Keratinocyte (primary cell): ENCODE measurements at regions not wholly inside any gene's neighbourhood (a gene's known extent, or its start where the extent isn't known, plus 50 kb on each side); places are given as distances from the start of the nearest gene placed in this dataset.

ENCODE experiments used
- DNase-seq: peaks from one replicate; pipeline ENCODE4 v3.0.0-alpha.2; 2011; ENCODE audit warnings: low read depth, missing footprints, low spot score
- FAIRE-seq: peaks from 2 replicates; lab custom pipeline; 2011; peaks lifted over from hg19 to GRCh38; lab: Jason Lieb, UNC
- H2AFZ ChIP-seq: 2 replicates; pipeline ENCODE4 v1.6.0; 2012; ENCODE audit warnings: low read length, control low read depth, inconsistent platforms; ENCODE audit not compliant: control insufficient read depth
- H3K27ac ChIP-seq: 2 replicates; pipeline ENCODE4 v1.5.1; 2011; ENCODE audit warnings: low read length; ENCODE audit not compliant: control insufficient read depth, insufficient read depth
- H3K27me3 ChIP-seq: 3 replicates; pipeline ENCODE4 v1.6.0; 2011; ENCODE audit warnings: low read length; ENCODE audit not compliant: control insufficient read depth, insufficient read depth; ENCODE audit errors: extremely low read depth
- H3K36me3 ChIP-seq, 2 experiments: 2 replicates in 1 of 2; 3 replicates in 1 of 2; pipeline ENCODE4 v1.5.1; 2011; ENCODE audit warnings: low read length in 2 of 2, mild to moderate bottlenecking in 1 of 2; ENCODE audit not compliant: control insufficient read depth in 2 of 2, insufficient read depth in 2 of 2; ENCODE audit errors: extremely low read depth in 1 of 2
- H3K4me1 ChIP-seq: 3 replicates; pipeline ENCODE4 v1.5.1; 2011; ENCODE audit warnings: low read length; ENCODE audit not compliant: control insufficient read depth, insufficient read depth; ENCODE audit errors: extremely low read depth
- H3K4me2 ChIP-seq: 3 replicates; pipeline ENCODE4 v1.6.0; 2011; ENCODE audit warnings: low read depth, low read length; ENCODE audit not compliant: control insufficient read depth, insufficient read depth; ENCODE audit errors: extremely low read depth
- H3K4me3 ChIP-seq, 3 experiments: fragments of 200-600 bp in 1 of 3; sonication (generic) in 1 of 3; 2 replicates in 2 of 3; 3 replicates in 1 of 3; pipeline ENCODE4 v1.5.1; 2011 to 2016; ENCODE audit warnings: low read length in 3 of 3, mild to moderate bottlenecking in 3 of 3, control low read depth in 2 of 3, inconsistent platforms in 1 of 3, low read depth in 1 of 3, mixed read lengths in 1 of 3, mixed run types in 1 of 3, moderate library complexity in 1 of 3; ENCODE audit not compliant: control insufficient read depth in 2 of 3, insufficient read depth in 2 of 3; ENCODE audit errors: extremely low read depth in 1 of 3
- H3K79me2 ChIP-seq: 2 replicates; pipeline ENCODE4 v1.6.0; 2012; ENCODE audit warnings: low read length; ENCODE audit not compliant: control insufficient read depth, insufficient read depth
- H3K9ac ChIP-seq: 3 replicates; pipeline ENCODE4 v1.6.0; 2011; ENCODE audit warnings: low read length; ENCODE audit not compliant: control insufficient read depth, insufficient read depth; ENCODE audit errors: extremely low read depth
- H3K9me1 ChIP-seq: 3 replicates; pipeline ENCODE4 v1.6.0; 2011; ENCODE audit warnings: low read length; ENCODE audit not compliant: control insufficient read depth, insufficient read depth; ENCODE audit errors: extremely low read depth
- H3K9me3 ChIP-seq: 2 replicates; pipeline ENCODE4 v1.5.1; 2012; ENCODE audit warnings: low read depth, low read length; ENCODE audit not compliant: control insufficient read depth
- H4K20me1 ChIP-seq: 3 replicates; pipeline ENCODE4 v1.6.0; 2011; ENCODE audit warnings: low read length; ENCODE audit not compliant: control insufficient read depth, insufficient read depth; ENCODE audit errors: extremely low read depth
- EZH2 ChIP-seq: IDR thresholded peaks from one replicate; pipeline ENCODE4 v1.6.1; 2012; ENCODE audit warnings: inconsistent platforms, mild to moderate bottlenecking, low read length, moderate library complexity
- dilution Hi-C: fragments of 300-500 bp; cut with MboI; formaldehyde crosslinking; loops from one replicate; pipeline ENCODE4 v1.7.0; 2020; ENCODE audit warnings: low sequenced_read_pairs; ENCODE audit not compliant: extremely low pct_ligation_motif_present
- TF ChIP-seq, protein P1 (sequence below), 3 experiments: IDR thresholded peaks in 1 of 3; conservative IDR thresholded peaks in 1 of 3; optimal IDR thresholded peaks in 1 of 3; 2 replicates in 2 of 3; 3 replicates in 1 of 3; pipeline versions ENCODE3 to v1.5.1; 2011; ENCODE audit warnings: low read length in 3 of 3, mild to moderate bottlenecking in 3 of 3, moderate library complexity in 2 of 3, control low read depth in 1 of 3, inconsistent platforms in 1 of 3; ENCODE audit not compliant: insufficient read depth in 2 of 3; ENCODE audit errors: extremely low read depth in 1 of 3

DNA sequence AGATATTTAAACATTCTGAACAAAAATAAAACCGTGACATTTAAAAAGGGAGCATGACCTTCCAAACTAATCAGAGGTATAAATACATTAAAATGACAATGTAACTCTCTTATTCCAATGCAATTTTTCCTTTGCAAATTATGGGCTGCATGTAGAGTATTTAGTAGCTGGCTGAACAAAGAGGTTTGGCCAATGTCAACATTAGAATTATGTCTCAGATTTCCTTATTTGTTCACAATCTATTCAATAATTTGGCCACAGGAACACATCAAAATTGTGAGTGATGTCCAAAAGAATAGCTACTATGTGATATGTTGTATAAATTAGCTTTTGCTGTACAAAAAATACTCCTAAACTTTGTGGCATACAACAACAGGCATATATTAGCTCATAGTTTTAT is 580.0 kb upstream of the MARCKS start:
- no peak overlapping the region for H3K4me3 ChIP-seq
- no peak overlapping the region for H3K27ac ChIP-seq
- no peaks in the 10 kb centered on the region for H3K9me1 ChIP-seq
- DNase-seq (no peak), FAIRE-seq (no peak)
- H3K9me3 ChIP-seq = no peaks in the 10 kb centered on the region
- TF ChIP-seq EZH2 = no peak
- TF ChIP-seq, protein P1, sequence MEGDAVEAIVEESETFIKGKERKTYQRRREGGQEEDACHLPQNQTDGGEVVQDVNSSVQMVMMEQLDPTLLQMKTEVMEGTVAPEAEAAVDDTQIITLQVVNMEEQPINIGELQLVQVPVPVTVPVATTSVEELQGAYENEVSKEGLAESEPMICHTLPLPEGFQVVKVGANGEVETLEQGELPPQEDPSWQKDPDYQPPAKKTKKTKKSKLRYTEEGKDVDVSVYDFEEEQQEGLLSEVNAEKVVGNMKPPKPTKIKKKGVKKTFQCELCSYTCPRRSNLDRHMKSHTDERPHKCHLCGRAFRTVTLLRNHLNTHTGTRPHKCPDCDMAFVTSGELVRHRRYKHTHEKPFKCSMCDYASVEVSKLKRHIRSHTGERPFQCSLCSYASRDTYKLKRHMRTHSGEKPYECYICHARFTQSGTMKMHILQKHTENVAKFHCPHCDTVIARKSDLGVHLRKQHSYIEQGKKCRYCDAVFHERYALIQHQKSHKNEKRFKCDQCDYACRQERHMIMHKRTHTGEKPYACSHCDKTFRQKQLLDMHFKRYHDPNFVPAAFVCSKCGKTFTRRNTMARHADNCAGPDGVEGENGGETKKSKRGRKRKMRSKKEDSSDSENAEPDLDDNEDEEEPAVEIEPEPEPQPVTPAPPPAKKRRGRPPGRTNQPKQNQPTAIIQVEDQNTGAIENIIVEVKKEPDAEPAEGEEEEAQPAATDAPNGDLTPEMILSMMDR (optimal IDR thresholded peaks at IDR 0.05 in 1 of 3, IDR thresholded peaks at IDR 0.05 in 1 of 3, conservative IDR thresholded peaks at IDR 0.05 in 1 of 3; ENCODE audit: extremely low read depth in 1 of 3, insufficient read depth in 2 of 3, low read length in 3 of 3) = no peak
- no peak overlapping the region for H3K9ac ChIP-seq
- H4K20me1 ChIP-seq = no peaks in the 10 kb centered on the region
- no peaks in the 10 kb centered on the region for H3K36me3 ChIP-seq
- no peak overlapping the region for H2AFZ ChIP-seq
- H3K27me3 ChIP-seq = no peaks in the 10 kb centered on the region
- no peak overlapping the region for H3K4me2 ChIP-seq
- H3K4me1 ChIP-seq = no peaks in the 10 kb centered on the region
- dilution Hi-C loops = no loop called here
- H3K79me2 ChIP-seq = no peaks in the 10 kb centered on the region

DNA sequence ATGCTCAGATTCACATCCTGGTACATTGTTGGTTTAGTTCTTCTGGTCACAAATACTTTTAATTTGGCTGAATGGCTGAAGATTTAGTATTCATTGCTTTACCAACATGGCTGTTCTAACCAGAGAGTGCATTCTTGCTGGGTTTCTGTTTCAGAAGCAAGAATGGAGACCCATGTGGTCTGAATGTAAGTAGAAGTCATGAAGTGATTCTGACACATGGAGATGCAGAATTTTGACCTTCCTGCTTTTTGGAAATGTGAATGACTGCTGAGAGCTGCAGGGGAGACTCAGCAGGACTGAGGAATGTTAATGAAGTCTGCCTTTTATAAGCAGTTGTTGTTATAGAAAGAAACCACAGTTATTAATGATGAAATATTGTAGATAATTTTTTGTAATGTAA is 576.1 kb upstream of the MARCKS start:
- Histone ChIP-seq H3K36me3 (no peaks in the 10 kb centered on the region), H3K9me1 (no peaks in the 10 kb centered on the region), H3K9ac (no peak overlapping the region), H3K27me3 (no peaks in the 10 kb centered on the region), H3K4me2 (no peak overlapping the region), H3K4me1 (no peaks in the 10 kb centered on the region), H3K9me3 (no peaks in the 10 kb centered on the region), H3K27ac (no peak overlapping the region), H3K79me2 (no peaks in the 10 kb centered on the region), H2AFZ (no peak overlapping the region), H3K4me3 (no peak overlapping the region), H4K20me1 (no peaks in the 10 kb centered on the region)
- DNase-seq (no peak), FAIRE-seq (no peak)
- dilution Hi-C loops = no loop called here
- no peak for TF ChIP-seq EZH2
- TF ChIP-seq, protein P1 (optimal IDR thresholded peaks at IDR 0.05 in 1 of 3, IDR thresholded peaks at IDR 0.05 in 1 of 3, conservative IDR thresholded peaks at IDR 0.05 in 1 of 3; ENCODE audit: extremely low read depth in 1 of 3, insufficient read depth in 2 of 3, low read length in 3 of 3) = no peak
